ENCODE measurements at regions not wholly inside any gene's neighbourhood (a gene's known extent, or its start where the extent isn't known, plus 50 kb on each side); places are given as distances from the start of the nearest gene placed in this dataset.

- no peak for DNase-seq (ENCODE audit: low spot score)
- Histone ChIP-seq H3K27ac (no peak overlapping the region), H3K9me3 (no peaks in the 10 kb centered on the region), H3K36me3 (no peaks in the 10 kb centered on the region), H3K4me1 (ENCODE audit: control insufficient read depth in 1 of 2, low read depth in 2 of 2) (no peaks in the 10 kb centered on the region), H3K27me3 (replicated peaks; ENCODE audit: insufficient read depth) (no peaks in the 10 kb centered on the region), H3K4me3 (no peak overlapping the region)
- no peak for ATAC-seq (ENCODE audit: insufficient number of reproducible peaks, low FRiP score, low read depth)
- no peak for TF ChIP-seq CTCF (IDR thresholded peaks at IDR 0.05)
Measured at GRCh38 chr7:136635751-136636150, 232.7 kb upstream of the CHRM2 start.

GRCh38 chr7:136618818-136619217 lies 249.6 kb upstream of the CHRM2 start:
- Histone ChIP-seq H3K27me3 (replicated peaks; ENCODE audit: insufficient read depth) (no peaks in the 10 kb centered on the region), H3K4me3 (no peak overlapping the region), H3K4me1 (ENCODE audit: control insufficient read depth in 1 of 2, low read depth in 2 of 2) (no peaks in the 10 kb centered on the region), H3K36me3 (no peaks in the 10 kb centered on the region), H3K27ac (no peak overlapping the region), H3K9me3 (no peaks in the 10 kb centered on the region)
- no peak for TF ChIP-seq CTCF (IDR thresholded peaks at IDR 0.05)
- DNase-seq (ENCODE audit: low spot score) (no peak), ATAC-seq (ENCODE audit: insufficient number of reproducible peaks, low FRiP score, low read depth) (no peak)

- Histone ChIP-seq H3K4me3 (no peak overlapping the region), H3K27ac (no peak overlapping the region), H3K4me1 (ENCODE audit: control insufficient read depth in 1 of 2, low read depth in 2 of 2) (no peaks in the 10 kb centered on the region), H3K36me3 (no peaks in the 10 kb centered on the region), H3K9me3 (no peaks in the 10 kb centered on the region), H3K27me3 (replicated peaks; ENCODE audit: insufficient read depth) (no peaks in the 10 kb centered on the region)
- DNase-seq (ENCODE audit: low spot score) (no peak), ATAC-seq (ENCODE audit: insufficient number of reproducible peaks, low FRiP score, low read depth) (no peak)
- TF ChIP-seq CTCF (IDR thresholded peaks at IDR 0.05), result no peak
Measured at GRCh38 chr7:136617176-136617575, 251.3 kb upstream of the CHRM2 start.

GRCh38 chr7:136605532-136606329 lies 262.7 kb upstream of the CHRM2 start:
- Histone ChIP-seq H3K4me1 (ENCODE audit: control insufficient read depth in 1 of 2, low read depth in 2 of 2) (no peaks in the 10 kb centered on the region), H3K36me3 (no peaks in the 10 kb centered on the region), H3K27me3 (replicated peaks; ENCODE audit: insufficient read depth) (no peaks in the 10 kb centered on the region), H3K4me3 (no peak overlapping the region), H3K27ac (no peak overlapping the region), H3K9me3 (no peaks in the 10 kb centered on the region)
- DNase-seq (ENCODE audit: low spot score), result no peak
- no peak for ATAC-seq (ENCODE audit: insufficient number of reproducible peaks, low FRiP score, low read depth)
- no peak for TF ChIP-seq CTCF (IDR thresholded peaks at IDR 0.05)

GRCh38 chr7:136601772-136602171 lies 266.7 kb upstream of the CHRM2 start:
- TF ChIP-seq CTCF (IDR thresholded peaks at IDR 0.05), result no peak
- H3K36me3 ChIP-seq, result no peaks in the 10 kb centered on the region
- no peak for ATAC-seq (ENCODE audit: insufficient number of reproducible peaks, low FRiP score, low read depth)

More at GRCh38 chr7:136601772-136602171, 266.7 kb upstream of the CHRM2 start:
- DNase-seq (ENCODE audit: low spot score), result no peak
- Histone ChIP-seq H3K9me3 (peaks cover 3% of the 10 kb centered on the region), H3K27me3 (replicated peaks; ENCODE audit: insufficient read depth) (no peaks in the 10 kb centered on the region), H3K27ac (no peak overlapping the region), H3K4me3 (no peak overlapping the region), H3K4me1 (ENCODE audit: control insufficient read depth in 1 of 2, low read depth in 2 of 2) (no peaks in the 10 kb centered on the region)
